GM19025 (cell line): ENCODE measurements at regions not wholly inside any gene's neighbourhood (a gene's known extent, or its start where the extent isn't known, plus 50 kb on each side); places are given as distances from the start of the nearest gene placed in this dataset.
A peak's percentile ranks its signal among the peaks of the same experiment; 100 is the strongest.

Experiments used
- ATAC-seq: cut with Tn5 transposase; IDR thresholded peaks from one replicate; pipeline ENCODE4 v1.9.1; 2021; ENCODE audit warnings: mild to moderate bottlenecking, low read depth, moderate library complexity; ENCODE audit not compliant: unreplicated experiment

GRCh38 chr2:64330281-64331113 is 123.5 kb upstream of the LGALSL start:
- ATAC-seq: no peak

- ATAC-seq: no peak
These were observed 122.8 kb upstream of the LGALSL start for GRCh38 chr2:64331114-64331645.

DNA sequence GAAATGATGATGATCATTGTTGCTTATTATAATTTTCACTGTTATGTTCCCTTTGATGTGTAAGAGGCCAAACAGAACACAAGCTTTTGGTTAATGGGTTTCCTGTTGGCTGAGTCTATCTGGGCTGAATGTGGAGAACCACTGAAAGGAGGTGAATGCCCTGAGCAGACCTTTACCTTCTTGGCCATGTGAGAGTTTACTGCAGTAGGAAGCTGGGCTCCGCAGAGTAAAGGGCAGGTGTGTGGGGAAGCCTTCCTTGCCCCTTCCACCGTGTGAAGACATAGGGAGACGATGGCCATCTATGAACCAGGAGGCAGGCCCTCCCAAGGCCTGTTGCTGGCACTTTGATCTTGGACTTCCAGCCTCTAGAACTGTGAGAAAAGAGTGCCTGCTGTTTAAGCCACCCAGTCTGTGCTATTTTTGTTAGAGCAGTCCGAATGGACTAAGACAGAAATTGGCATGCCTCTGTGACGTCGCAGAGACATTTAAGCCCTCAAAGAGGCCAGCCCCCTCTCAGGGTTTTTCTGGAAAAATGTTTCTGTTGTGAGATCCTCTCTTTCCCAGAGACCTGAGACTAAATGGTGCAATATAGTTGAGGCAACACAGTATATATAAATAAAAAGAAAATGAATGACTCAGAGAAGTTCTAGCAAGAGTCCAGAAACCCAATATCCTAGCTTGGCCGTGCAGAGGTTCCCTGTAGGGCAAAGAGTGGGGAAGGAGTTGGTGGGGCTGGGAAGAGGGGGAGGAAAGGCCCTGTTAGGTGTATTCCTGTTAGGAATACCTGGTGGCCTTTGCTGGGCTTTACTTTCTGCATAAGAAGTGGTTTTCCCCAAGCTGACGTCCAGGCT is 121.9 kb upstream of the LGALSL start:
- ATAC-seq: no peak

DNA sequence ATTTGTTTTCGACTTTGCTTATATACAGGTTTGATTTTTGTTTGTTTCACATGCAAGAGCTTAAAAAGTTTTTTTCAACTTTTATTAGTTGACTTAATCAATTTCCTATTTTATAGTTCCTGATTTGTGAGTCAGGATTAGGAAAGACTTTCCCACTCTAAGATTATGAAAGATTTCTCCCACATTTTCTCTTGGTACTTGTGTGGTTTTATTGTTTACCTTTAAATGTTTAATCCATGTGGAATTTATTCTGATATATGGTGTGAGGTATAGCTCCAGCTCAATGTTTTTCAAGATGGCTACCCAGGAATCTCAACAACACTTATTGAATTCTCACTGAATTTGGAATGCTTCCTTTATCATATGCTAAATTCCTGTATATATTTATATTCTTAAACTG is 117.8 kb upstream of the LGALSL start:
- no peak for ATAC-seq

- ATAC-seq: no peak
These were observed 116.6 kb upstream of the LGALSL start for GRCh38 chr2:64337314-64337713.

DNA sequence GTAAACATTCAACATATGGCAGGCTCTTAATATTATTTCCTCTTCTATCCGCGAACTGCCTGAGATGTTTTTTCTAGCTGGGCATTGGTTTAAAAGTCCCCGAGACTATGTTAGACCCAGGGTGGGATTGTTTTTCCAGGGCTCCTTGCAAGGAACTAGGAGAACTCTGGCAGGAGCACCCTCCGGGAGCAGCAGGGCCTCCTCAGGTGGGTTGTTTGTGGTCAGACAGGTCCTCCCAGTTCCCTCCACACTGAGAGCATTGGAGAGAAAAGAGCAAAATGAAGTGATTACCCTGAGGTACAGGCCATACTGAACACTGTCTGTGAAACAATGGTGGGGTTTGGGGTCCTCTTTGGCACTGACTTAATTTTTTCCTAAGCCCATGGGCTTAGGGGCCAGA is 115.9 kb upstream of the LGALSL start:
- ATAC-seq: no peak

DNA sequence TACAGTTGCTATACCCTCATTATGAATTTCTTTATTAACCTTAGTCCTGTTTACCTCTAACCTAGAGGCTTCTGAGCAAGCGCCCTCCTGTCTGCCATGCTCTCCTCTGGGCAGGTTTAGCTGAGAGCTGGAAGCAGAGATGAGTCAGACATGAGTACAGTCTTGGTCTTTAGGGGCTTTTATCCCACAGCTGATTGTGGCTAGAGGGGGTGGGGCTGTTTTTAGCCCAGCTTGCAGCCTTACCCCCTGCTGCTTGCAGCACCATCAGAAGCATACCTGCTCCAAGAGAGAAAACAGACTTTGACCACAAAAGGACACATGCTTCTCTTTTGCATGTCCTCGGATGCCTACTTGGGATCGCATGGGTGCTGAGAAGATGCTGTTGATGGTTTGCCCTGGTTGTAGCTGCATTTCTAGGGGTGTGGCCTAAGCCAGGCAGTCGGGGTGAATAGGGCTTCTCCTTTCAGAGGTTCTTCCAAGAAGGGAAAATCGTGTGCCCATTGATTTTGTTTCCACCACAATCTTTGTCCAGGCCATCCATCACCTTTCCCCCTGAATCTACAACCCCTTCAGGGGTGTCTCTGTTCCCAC is 115.0 kb upstream of the LGALSL start:
- peak; percentile 65 for ATAC-seq

DNA sequence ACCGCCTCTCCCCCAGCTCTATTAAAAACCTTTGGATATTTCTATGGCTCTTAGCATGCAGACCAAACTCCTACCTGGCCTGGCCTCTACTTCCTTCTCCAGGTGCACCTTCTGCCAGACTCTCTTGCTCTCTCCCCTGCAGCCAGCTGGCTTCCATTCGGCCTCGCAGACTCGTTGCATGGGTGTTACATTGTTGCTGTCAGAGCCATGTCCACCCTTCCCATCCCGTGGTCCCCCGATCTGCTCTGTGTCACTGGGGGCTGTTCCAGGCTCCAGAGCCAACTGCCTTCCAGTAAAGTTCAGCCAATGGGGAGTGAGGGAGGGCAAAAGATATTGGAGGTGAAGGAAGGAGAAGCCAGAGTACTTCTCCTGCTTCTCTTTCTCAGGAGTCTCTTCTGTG is 112.5 kb upstream of the LGALSL start:
- ATAC-seq: no peak

GRCh38 chr2:64342195-64343099 is 111.5 kb upstream of the LGALSL start:
- ATAC-seq: no peak

DNA sequence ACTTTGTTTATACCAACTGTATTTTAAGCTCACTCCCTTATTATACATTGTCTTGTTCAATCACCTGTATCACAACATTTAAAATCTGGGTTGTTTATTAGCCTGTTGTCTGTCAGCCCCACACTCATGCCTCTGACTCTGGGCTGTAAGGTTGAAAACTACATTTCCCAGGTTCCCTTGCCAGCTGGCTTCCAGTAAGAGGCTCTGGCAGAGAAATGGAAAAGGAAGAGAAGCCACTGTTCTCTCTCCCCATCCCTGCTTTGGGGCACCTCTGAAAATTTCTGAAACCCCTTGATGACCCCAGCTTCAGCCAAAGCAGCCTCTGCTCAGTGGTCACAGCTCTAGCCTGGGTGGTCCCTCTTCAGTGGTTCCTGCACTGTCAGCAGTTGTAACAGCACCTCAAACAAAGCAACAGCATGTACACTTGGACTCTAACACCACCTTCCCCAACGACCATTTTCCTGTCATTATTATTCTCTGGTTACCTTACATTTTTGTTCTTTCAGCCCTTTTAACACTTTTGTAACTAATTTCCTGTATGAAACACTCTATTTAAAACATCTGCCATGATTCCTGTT is 108.9 kb upstream of the LGALSL start:
- ATAC-seq: no peak

- ATAC-seq: no peak
These were observed 108.0 kb upstream of the LGALSL start for GRCh38 chr2:64345998-64346397.

GRCh38 chr2:64348386-64349130 is 105.4 kb upstream of the LGALSL start:
- ATAC-seq: no peak

GRCh38 chr2:64349131-64349530 is 104.8 kb upstream of the LGALSL start:
- no peak for ATAC-seq

DNA sequence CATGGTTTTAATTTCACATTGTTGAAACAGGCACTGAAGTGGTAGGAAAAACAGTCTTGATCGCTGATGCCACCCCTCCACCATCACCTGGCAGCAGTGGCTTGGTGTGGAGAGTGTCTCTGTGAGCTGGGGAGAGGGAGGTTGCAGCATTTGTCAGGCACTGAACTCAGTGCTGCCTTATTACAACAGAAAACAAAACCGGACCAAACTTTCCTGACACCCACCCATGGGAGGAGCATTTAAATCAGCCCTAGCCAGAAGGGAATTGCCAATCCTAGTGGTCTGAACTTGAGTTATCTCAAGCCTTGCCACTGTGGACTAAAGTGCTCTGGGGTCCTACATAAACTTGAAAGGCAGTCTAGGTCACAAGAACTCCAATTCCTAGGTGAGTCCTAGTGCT is 103.0 kb upstream of the LGALSL start:
- no peak for ATAC-seq

GRCh38 chr2:64352292-64352691 is 101.7 kb upstream of the LGALSL start:
- no peak for ATAC-seq

DNA sequence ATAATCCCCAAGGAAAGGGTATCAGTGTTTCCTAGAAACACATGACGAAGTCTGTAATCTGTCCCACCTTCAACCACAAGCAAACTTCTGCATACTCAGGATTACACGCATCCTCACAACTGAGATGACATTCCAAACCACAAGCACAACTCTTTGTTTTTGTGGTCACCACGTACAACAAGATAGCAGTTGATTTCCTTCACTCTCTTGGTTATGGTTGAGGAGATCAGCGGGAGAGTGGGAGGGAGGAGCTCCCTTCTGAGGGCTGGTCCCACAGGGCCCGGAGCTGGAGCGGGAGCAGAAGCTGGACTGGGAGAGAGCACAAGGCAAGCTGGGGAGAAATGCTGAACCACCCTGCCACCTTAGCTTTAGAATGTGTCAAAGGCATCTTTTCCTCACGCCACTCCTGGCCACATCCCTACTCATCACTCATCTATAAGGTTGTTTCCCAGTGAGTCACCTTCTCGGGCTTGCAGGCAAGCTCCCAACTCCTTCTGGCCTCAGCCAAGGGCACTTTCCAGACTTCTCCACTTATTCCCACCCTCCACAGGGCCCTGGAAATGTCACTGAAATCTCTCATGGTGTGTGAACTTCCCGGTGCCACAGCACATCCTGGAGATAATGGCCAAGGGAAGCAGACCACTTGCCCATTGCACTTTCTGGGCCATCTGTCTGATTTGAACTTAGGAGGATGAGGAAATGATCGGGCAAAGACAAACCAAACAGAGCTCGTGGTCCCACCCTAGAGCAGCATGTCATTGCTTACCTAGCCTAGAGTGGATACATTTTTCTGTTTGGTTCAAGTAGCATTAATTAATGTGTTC is 98.9 kb upstream of the LGALSL start:
- ATAC-seq: no peak

DNA sequence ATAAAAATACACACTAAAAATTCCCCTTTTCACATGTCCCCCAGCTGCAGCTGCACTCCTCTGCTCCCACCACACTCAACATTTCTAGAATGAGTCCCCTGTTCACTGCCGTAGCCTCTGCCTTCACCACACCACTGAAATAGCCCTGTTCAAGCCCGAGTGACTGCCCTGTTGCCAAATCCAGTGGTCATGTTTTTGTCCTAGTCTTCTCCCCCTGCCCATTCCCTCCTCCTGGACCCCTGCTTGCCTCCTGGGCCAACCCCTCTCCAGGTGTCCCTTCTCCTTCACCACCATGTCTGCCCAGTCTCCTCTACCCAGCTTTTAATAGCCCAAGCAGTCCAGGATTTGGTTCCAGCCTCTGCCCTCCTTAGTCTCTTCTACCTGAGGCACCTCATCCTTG is 97.1 kb upstream of the LGALSL start:
- no peak for ATAC-seq
